Stimulated activated CD8-positive, alpha-beta memory T cell treated with anti-CD3 and anti-CD28 coated beads, Interleukin-4, amount 100 ng/mL, for 1 hour (primary cell): ENCODE measurements at regions not wholly inside any gene's neighbourhood (a gene's known extent, or its start where the extent isn't known, plus 50 kb on each side); places are given as distances from the start of the nearest gene placed in this dataset.

Experiments
- DNase-seq, 2 donors: peaks; one replicate each; pipeline ENCODE4 v3.0.0-alpha.2; 2020; ENCODE audit warnings: low read depth in 2 of 2, low spot score in 1 of 2

GRCh38 chr14:87073880-87074570 lies 919.0 kb downstream of the GALC start:
- DNase-seq: no peak

- DNase-seq: no peak
These were observed 925.4 kb downstream of the GALC start for GRCh38 chr14:87067591-87067990.

- DNase-seq: no peak
These were observed 925.9 kb downstream of the GALC start for GRCh38 chr14:87067061-87067460.

- no peak for DNase-seq
These were observed 926.7 kb downstream of the GALC start for GRCh38 chr14:87066221-87066817.

GRCh38 chr14:87065366-87065765 lies 927.6 kb downstream of the GALC start:
- no peak for DNase-seq

GRCh38 chr14:87063181-87063580 lies 929.8 kb downstream of the GALC start:
- DNase-seq: no peak

GRCh38 chr14:87060405-87060804 lies 932.6 kb downstream of the GALC start:
- DNase-seq: no peak

GRCh38 chr14:87059060-87059839 lies 933.7 kb downstream of the GALC start:
- no peak for DNase-seq

GRCh38 chr14:87055007-87055406 lies 938.0 kb downstream of the GALC start:
- DNase-seq: no peak

- no peak for DNase-seq
These were observed 940.2 kb downstream of the GALC start for GRCh38 chr14:87052646-87053225.

GRCh38 chr14:87050421-87050820 lies 942.6 kb downstream of the GALC start:
- DNase-seq: no peak

- DNase-seq: no peak
These were observed 943.0 kb downstream of the GALC start for GRCh38 chr14:87049950-87050349.

- DNase-seq: no peak
These were observed 946.0 kb downstream of the GALC start for GRCh38 chr14:87046960-87047359.

- DNase-seq: no peak
These were observed 947.0 kb downstream of the GALC start for GRCh38 chr14:87045956-87046355.

GRCh38 chr14:87045246-87045645 lies 947.7 kb downstream of the GALC start:
- no peak for DNase-seq

GRCh38 chr14:87044807-87045206 lies 948.2 kb downstream of the GALC start:
- no peak for DNase-seq

GRCh38 chr14:87043667-87044200 lies 949.2 kb downstream of the GALC start:
- DNase-seq: no peak

GRCh38 chr14:87042354-87042753 lies 950.6 kb downstream of the GALC start:
- DNase-seq: no peak

- DNase-seq: no peak
These were observed 951.5 kb downstream of the GALC start for GRCh38 chr14:87041290-87042020.

- no peak for DNase-seq
These were observed 958.3 kb downstream of the GALC start for GRCh38 chr14:87034680-87035079.

- no peak for DNase-seq
These were observed 962.8 kb downstream of the GALC start for GRCh38 chr14:87030197-87030596.
